Fibroblast of lung (primary cell): ENCODE measurements at regions not wholly inside any gene's neighbourhood (a gene's known extent, or its start where the extent isn't known, plus 50 kb on each side); places are given as distances from the start of the nearest gene placed in this dataset.

Experiments used
- DNase-seq, 2 donors: peaks; one replicate each; pipeline versions ENCODE4 v3.0.0 to v3.0.0-alpha.2; 2010; ENCODE audit warnings: low read depth in 2 of 2
- H2AFZ ChIP-seq: 2 replicates; pipeline ENCODE4 v1.5.1; 2012; ENCODE audit warnings: low read length, control low read depth, inconsistent platforms
- H3K27ac ChIP-seq: 2 replicates; pipeline ENCODE4 v1.5.1; 2011; ENCODE audit warnings: low read length, control low read depth; ENCODE audit not compliant: insufficient read depth
- H3K27me3 ChIP-seq: 2 replicates; pipeline ENCODE4 v1.5.1; 2011; ENCODE audit warnings: mild to moderate bottlenecking, low read length; ENCODE audit not compliant: control insufficient read depth, insufficient read depth
- H3K36me3 ChIP-seq: 2 replicates; pipeline ENCODE4 v1.5.1; 2011; ENCODE audit warnings: low read length; ENCODE audit not compliant: control insufficient read depth, insufficient read depth
- H3K4me1 ChIP-seq: 2 replicates; pipeline ENCODE4 v1.5.1; 2011; ENCODE audit warnings: low read length; ENCODE audit not compliant: control insufficient read depth, insufficient read depth; ENCODE audit errors: extremely low read depth
- H3K4me2 ChIP-seq: 2 replicates; pipeline ENCODE4 v1.5.1; 2011; ENCODE audit warnings: low read length, control low read depth; ENCODE audit not compliant: insufficient read depth; ENCODE audit errors: extremely low read depth
- H3K4me3 ChIP-seq, 4 experiments: fragments of 200-600 bp in 1 of 4; sonication (generic) in 1 of 4; replicated peaks in 1 of 4; 2 replicates each; pipeline ENCODE4 v1.5.1; 2011 to 2016; ENCODE audit warnings: low read length in 4 of 4, low read depth in 3 of 4, mild to moderate bottlenecking in 3 of 4, control low read depth in 2 of 4, inconsistent platforms in 1 of 4, mixed read lengths in 1 of 4; ENCODE audit not compliant: insufficient read depth in 1 of 4; ENCODE audit errors: control extremely low read depth in 1 of 4
- H3K79me2 ChIP-seq: 2 replicates; pipeline ENCODE4 v1.5.1; 2012; ENCODE audit warnings: mild to moderate bottlenecking, low read length, inconsistent platforms; ENCODE audit not compliant: control insufficient read depth, insufficient read depth
- H3K9ac ChIP-seq: 2 replicates; pipeline ENCODE4 v1.5.1; 2011; ENCODE audit warnings: mild to moderate bottlenecking, low read length, control low read depth; ENCODE audit not compliant: insufficient read depth
- H3K9me3 ChIP-seq: 2 replicates; pipeline ENCODE4 v1.5.1; 2012; ENCODE audit warnings: low read depth, low read length; ENCODE audit not compliant: control insufficient read depth, insufficient read depth
- H4K20me1 ChIP-seq: 2 replicates; pipeline ENCODE4 v1.5.1; 2011; ENCODE audit warnings: low read length; ENCODE audit not compliant: control insufficient read depth, insufficient read depth; ENCODE audit errors: extremely low read depth
- CTCF ChIP-seq, 2 donors: IDR thresholded peaks in 1 of 2; conservative IDR thresholded peaks in 1 of 2; 1 replicate in 1 of 2; 2 replicates in 1 of 2; pipeline ENCODE4 v1.5.1; 2011 to 2012; ENCODE audit warnings: low read length in 2 of 2, control low read depth in 1 of 2, inconsistent platforms in 1 of 2, low read depth in 1 of 2, mild to moderate bottlenecking in 1 of 2
- EZH2 ChIP-seq: IDR thresholded peaks from 2 replicates; pipeline ENCODE4 v1.5.1; 2012; ENCODE audit warnings: low read length, control low read depth, mild to moderate bottlenecking; ENCODE audit errors: missing control alignments

GRCh38 chr21:35244514-35244913, 195.4 kb upstream of the RUNX1 start:
- TF ChIP-seq EZH2 (no peak), CTCF (conservative IDR thresholded peaks at IDR 0.05 in 1 of 2, IDR thresholded peaks at IDR 0.05 in 1 of 2; ENCODE audit: low read depth in 1 of 2, low read length in 2 of 2) (no peak)
- Histone ChIP-seq H3K27ac (no peak overlapping the region), H3K36me3 (no peaks in the 10 kb centered on the region), H3K27me3 (no peaks in the 10 kb centered on the region), H4K20me1 (no peaks in the 10 kb centered on the region), H3K4me3 (no peak overlapping the region), H3K9ac (no peak overlapping the region), H3K4me2 (no peak overlapping the region), H3K9me3 (no peaks in the 10 kb centered on the region), H3K79me2 (no peaks in the 10 kb centered on the region), H2AFZ (no peak overlapping the region), H3K4me1 (peaks cover 2% of the 10 kb centered on the region)
- peak; percentile 14 to 85 for DNase-seq

- no peaks in the 10 kb centered on the region for H3K36me3 ChIP-seq
- no peak for DNase-seq
These were observed 194.1 kb upstream of the RUNX1 start for GRCh38 chr21:35243171-35243570.

GRCh38 chr21:35239811-35240219, 190.7 kb upstream of the RUNX1 start:
- no peaks in the 10 kb centered on the region for H3K79me2 ChIP-seq
- H3K4me2 ChIP-seq = no peak overlapping the region
- H3K27ac ChIP-seq = no peak overlapping the region
- H2AFZ ChIP-seq = no peak overlapping the region
- H3K36me3 ChIP-seq = no peaks in the 10 kb centered on the region
- H3K9ac ChIP-seq = no peak overlapping the region
- H3K9me3 ChIP-seq = no peaks in the 10 kb centered on the region
- TF ChIP-seq EZH2 (no peak), CTCF (conservative IDR thresholded peaks at IDR 0.05 in 1 of 2, IDR thresholded peaks at IDR 0.05 in 1 of 2; ENCODE audit: low read depth in 1 of 2, low read length in 2 of 2) (no peak)
- H3K27me3 ChIP-seq = no peaks in the 10 kb centered on the region
- no peak overlapping the region for H3K4me3 ChIP-seq
- no peak for DNase-seq
- H4K20me1 ChIP-seq = no peaks in the 10 kb centered on the region
- H3K4me1 ChIP-seq = peaks cover 4% of the 10 kb centered on the region

More at GRCh38 chr21:35243171-35243570, 194.1 kb upstream of the RUNX1 start:
- H2AFZ ChIP-seq = no peak overlapping the region
- H3K79me2 ChIP-seq = no peaks in the 10 kb centered on the region
- H3K4me2 ChIP-seq = no peak overlapping the region
- TF ChIP-seq EZH2 (no peak), CTCF (conservative IDR thresholded peaks at IDR 0.05 in 1 of 2, IDR thresholded peaks at IDR 0.05 in 1 of 2; ENCODE audit: low read depth in 1 of 2, low read length in 2 of 2) (no peak)
- peaks cover 4% of the 10 kb centered on the region for H3K4me1 ChIP-seq
- H3K4me3 ChIP-seq = no peak overlapping the region
- no peaks in the 10 kb centered on the region for H3K27me3 ChIP-seq
- H4K20me1 ChIP-seq = no peaks in the 10 kb centered on the region
- H3K27ac ChIP-seq = no peak overlapping the region
- no peaks in the 10 kb centered on the region for H3K9me3 ChIP-seq
- H3K9ac ChIP-seq = no peak overlapping the region
